ENCODE measurements at regions not wholly inside any gene's neighbourhood (a gene's known extent, or its start where the extent isn't known, plus 50 kb on each side); places are given as distances from the start of the nearest gene placed in this dataset.

DNA sequence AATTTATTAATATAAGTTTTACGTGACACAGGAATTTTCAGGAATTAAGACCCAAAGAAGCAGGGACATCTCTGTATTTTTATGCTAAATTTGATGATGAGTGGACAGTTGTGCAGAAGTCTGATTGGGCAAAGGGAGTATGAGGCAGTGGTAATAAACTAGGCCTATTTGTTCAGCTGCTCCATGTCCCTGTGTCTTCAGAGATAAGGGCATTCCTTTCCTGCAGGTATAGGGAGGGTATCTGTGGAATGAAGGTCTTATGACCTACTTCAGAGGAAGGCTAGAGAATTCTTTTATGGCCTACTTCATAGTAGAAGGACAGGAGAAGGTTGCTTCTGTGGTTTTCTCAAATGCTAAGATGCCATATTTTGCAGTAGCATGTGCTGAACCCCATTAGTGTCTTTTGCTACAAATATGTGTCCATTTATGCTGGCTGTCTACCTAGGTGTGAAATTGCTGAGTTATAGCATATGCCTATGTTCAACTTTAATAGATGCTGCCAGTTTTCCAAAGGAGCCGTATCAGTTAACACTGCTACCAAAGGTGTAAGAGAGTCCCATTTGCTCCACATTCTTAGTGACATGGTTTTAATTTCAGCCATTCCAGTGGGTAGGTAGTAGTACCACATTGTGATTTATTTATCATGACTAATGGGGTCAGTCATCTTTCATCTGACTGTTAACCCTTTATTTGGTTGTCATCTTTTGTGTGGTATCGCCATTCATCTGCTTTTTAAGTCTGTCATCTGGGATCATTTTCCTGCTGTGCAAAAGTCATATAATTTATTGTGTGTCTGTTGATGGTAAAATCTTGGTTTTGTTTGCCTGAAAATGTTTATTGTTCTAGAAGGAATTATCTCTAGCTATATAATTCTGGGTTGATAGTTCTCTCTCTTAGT, 410.7 kb upstream of the RGS6 start:
- TF ChIP-seq, protein P1, sequence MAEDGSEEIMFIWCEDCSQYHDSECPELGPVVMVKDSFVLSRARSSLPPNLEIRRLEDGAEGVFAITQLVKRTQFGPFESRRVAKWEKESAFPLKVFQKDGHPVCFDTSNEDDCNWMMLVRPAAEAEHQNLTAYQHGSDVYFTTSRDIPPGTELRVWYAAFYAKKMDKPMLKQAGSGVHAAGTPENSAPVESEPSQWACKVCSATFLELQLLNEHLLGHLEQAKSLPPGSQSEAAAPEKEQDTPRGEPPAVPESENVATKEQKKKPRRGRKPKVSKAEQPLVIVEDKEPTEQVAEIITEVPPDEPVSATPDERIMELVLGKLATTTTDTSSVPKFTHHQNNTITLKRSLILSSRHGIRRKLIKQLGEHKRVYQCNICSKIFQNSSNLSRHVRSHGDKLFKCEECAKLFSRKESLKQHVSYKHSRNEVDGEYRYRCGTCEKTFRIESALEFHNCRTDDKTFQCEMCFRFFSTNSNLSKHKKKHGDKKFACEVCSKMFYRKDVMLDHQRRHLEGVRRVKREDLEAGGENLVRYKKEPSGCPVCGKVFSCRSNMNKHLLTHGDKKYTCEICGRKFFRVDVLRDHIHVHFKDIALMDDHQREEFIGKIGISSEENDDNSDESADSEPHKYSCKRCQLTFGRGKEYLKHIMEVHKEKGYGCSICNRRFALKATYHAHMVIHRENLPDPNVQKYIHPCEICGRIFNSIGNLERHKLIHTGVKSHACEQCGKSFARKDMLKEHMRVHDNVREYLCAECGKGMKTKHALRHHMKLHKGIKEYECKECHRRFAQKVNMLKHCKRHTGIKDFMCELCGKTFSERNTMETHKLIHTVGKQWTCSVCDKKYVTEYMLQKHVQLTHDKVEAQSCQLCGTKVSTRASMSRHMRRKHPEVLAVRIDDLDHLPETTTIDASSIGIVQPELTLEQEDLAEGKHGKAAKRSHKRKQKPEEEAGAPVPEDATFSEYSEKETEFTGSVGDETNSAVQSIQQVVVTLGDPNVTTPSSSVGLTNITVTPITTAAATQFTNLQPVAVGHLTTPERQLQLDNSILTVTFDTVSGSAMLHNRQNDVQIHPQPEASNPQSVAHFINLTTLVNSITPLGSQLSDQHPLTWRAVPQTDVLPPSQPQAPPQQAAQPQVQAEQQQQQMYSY (CRISPR knock-in tag; IDR thresholded peaks at IDR 0.05): no peak
- TF ChIP-seq, protein P2, sequence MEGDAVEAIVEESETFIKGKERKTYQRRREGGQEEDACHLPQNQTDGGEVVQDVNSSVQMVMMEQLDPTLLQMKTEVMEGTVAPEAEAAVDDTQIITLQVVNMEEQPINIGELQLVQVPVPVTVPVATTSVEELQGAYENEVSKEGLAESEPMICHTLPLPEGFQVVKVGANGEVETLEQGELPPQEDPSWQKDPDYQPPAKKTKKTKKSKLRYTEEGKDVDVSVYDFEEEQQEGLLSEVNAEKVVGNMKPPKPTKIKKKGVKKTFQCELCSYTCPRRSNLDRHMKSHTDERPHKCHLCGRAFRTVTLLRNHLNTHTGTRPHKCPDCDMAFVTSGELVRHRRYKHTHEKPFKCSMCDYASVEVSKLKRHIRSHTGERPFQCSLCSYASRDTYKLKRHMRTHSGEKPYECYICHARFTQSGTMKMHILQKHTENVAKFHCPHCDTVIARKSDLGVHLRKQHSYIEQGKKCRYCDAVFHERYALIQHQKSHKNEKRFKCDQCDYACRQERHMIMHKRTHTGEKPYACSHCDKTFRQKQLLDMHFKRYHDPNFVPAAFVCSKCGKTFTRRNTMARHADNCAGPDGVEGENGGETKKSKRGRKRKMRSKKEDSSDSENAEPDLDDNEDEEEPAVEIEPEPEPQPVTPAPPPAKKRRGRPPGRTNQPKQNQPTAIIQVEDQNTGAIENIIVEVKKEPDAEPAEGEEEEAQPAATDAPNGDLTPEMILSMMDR (IDR thresholded peaks at IDR 0.05): no peak
- TF ChIP-seq, protein P3, sequence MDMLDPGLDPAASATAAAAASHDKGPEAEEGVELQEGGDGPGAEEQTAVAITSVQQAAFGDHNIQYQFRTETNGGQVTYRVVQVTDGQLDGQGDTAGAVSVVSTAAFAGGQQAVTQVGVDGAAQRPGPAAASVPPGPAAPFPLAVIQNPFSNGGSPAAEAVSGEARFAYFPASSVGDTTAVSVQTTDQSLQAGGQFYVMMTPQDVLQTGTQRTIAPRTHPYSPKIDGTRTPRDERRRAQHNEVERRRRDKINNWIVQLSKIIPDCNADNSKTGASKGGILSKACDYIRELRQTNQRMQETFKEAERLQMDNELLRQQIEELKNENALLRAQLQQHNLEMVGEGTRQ (CRISPR knock-in tag; IDR thresholded peaks at IDR 0.05): no peak
- TF ChIP-seq, protein P4, sequence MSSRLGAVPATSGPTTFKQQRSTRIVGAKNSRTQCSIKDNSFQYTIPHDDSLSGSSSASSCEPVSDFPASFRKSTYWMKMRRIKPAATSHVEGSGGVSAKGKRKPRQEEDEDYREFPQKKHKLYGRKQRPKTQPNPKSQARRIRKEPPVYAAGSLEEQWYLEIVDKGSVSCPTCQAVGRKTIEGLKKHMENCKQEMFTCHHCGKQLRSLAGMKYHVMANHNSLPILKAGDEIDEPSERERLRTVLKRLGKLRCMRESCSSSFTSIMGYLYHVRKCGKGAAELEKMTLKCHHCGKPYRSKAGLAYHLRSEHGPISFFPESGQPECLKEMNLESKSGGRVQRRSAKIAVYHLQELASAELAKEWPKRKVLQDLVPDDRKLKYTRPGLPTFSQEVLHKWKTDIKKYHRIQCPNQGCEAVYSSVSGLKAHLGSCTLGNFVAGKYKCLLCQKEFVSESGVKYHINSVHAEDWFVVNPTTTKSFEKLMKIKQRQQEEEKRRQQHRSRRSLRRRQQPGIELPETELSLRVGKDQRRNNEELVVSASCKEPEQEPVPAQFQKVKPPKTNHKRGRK (CRISPR knock-in tag; IDR thresholded peaks at IDR 0.05; ENCODE audit: borderline replicate concordance): no peak
- TF ChIP-seq GABPB1 (CRISPR knock-in tag; IDR thresholded peaks at IDR 0.05): no peak
- no peak for TF ChIP-seq FOXJ3 (CRISPR knock-in tag; IDR thresholded peaks at IDR 0.05; ENCODE audit: borderline replicate concordance)

Data from WTC11 (cell line).